GM12891 (cell line): ENCODE measurements at regions not wholly inside any gene's neighbourhood (a gene's known extent, or its start where the extent isn't known, plus 50 kb on each side); places are given as distances from the start of the nearest gene placed in this dataset.

Experiments
- POLR2A ChIP-seq: IDR thresholded peaks from 2 replicates; pipeline ENCODE4 v1.6.1; 2011; ENCODE audit warnings: low read depth, low read length, control low read depth
- POLR2AphosphoS5 ChIP-seq: IDR thresholded peaks from 2 replicates; pipeline ENCODE4 v1.6.1; 2011; ENCODE audit warnings: low read depth, low read length, control low read depth
- POU2F2 ChIP-seq: IDR thresholded peaks from 2 replicates; pipeline ENCODE4 v1.6.1; 2011; ENCODE audit warnings: low read depth, mild to moderate bottlenecking, control low read depth, low read length, moderate library complexity
- TAF1 ChIP-seq: IDR thresholded peaks from 2 replicates; pipeline ENCODE4 v1.6.1; 2011; ENCODE audit warnings: low read depth, low read length, control low read depth

GRCh38 chr9:28678097-28678496, 1104.8 kb upstream of the C9orf72 start:
- no peak for TF ChIP-seq POLR2A
- no peak for TF ChIP-seq TAF1
- TF ChIP-seq POLR2AphosphoS5, result no peak
- no peak for TF ChIP-seq POU2F2
